SIG-M5 treated with dmso at 0.1 percent for 504 hours (cell line): ENCODE measurements at regions not wholly inside any gene's neighbourhood (a gene's known extent, or its start where the extent isn't known, plus 50 kb on each side); places are given as distances from the start of the nearest gene placed in this dataset.

ENCODE experiments used
- DNase-seq: peaks from one replicate; lab custom pipeline; 2025; ENCODE audit not compliant: unreplicated experiment; lab: John Stamatoyannopoulos, UW

GRCh38 chr18:59086522-59086921, 53.2 kb upstream of the SEC11C start:
- no peak for DNase-seq

GRCh38 chr18:59087391-59087790, 52.3 kb upstream of the SEC11C start:
- DNase-seq = no peak
